OCI-LY3 (cell line): ENCODE measurements at regions not wholly inside any gene's neighbourhood (a gene's known extent, or its start where the extent isn't known, plus 50 kb on each side); places are given as distances from the start of the nearest gene placed in this dataset.

Experiments used
- EZH2phosphoT487 ChIP-seq: fragments of 200-600 bp; shearing (Covaris generic); IDR thresholded peaks from 2 replicates; pipeline ENCODE4 v1.6.1; 2018; ENCODE audit warnings: antibody characterized with exemption, mixed run types, low read depth
- TF ChIP-seq, protein P1 (sequence below): fragments of 200-600, 300-600 bp; sonication (generic); IDR thresholded peaks from 2 replicates; pipeline ENCODE4 v1.5.1; 2014; ENCODE audit warnings: antibody characterized with exemption, low read length, low read depth

DNA sequence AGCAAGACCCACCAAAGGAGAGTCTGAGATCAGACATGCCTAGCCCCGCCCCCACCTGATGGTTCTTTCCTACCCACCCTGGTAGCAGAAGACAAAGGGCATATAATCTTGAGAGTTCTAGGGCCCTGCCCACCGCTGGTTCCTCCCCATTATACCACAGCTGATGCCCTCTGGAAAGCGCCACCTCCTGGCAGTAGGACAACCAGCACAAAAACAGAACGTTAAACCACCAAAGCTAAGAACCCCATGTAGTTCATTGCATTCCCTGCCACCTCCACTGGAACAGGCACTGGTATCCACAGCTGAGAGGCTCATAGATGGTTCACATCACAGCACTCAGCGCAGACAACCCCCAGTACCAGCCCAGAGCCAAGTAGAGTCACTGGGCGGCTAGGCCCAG is 81.2 kb upstream of the TRPC7 start:
- TF ChIP-seq, protein P1, sequence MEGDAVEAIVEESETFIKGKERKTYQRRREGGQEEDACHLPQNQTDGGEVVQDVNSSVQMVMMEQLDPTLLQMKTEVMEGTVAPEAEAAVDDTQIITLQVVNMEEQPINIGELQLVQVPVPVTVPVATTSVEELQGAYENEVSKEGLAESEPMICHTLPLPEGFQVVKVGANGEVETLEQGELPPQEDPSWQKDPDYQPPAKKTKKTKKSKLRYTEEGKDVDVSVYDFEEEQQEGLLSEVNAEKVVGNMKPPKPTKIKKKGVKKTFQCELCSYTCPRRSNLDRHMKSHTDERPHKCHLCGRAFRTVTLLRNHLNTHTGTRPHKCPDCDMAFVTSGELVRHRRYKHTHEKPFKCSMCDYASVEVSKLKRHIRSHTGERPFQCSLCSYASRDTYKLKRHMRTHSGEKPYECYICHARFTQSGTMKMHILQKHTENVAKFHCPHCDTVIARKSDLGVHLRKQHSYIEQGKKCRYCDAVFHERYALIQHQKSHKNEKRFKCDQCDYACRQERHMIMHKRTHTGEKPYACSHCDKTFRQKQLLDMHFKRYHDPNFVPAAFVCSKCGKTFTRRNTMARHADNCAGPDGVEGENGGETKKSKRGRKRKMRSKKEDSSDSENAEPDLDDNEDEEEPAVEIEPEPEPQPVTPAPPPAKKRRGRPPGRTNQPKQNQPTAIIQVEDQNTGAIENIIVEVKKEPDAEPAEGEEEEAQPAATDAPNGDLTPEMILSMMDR = no peak
- TF ChIP-seq EZH2phosphoT487 = no peak
